ENCODE measurements at regions not wholly inside any gene's neighbourhood (a gene's known extent, or its start where the extent isn't known, plus 50 kb on each side); places are given as distances from the start of the nearest gene placed in this dataset.

GRCh38 chr9:78967596-78968217 lies 604.1 kb upstream of the TLE4 start:
- TF ChIP-seq, protein P1, sequence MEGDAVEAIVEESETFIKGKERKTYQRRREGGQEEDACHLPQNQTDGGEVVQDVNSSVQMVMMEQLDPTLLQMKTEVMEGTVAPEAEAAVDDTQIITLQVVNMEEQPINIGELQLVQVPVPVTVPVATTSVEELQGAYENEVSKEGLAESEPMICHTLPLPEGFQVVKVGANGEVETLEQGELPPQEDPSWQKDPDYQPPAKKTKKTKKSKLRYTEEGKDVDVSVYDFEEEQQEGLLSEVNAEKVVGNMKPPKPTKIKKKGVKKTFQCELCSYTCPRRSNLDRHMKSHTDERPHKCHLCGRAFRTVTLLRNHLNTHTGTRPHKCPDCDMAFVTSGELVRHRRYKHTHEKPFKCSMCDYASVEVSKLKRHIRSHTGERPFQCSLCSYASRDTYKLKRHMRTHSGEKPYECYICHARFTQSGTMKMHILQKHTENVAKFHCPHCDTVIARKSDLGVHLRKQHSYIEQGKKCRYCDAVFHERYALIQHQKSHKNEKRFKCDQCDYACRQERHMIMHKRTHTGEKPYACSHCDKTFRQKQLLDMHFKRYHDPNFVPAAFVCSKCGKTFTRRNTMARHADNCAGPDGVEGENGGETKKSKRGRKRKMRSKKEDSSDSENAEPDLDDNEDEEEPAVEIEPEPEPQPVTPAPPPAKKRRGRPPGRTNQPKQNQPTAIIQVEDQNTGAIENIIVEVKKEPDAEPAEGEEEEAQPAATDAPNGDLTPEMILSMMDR (conservative IDR thresholded peaks at IDR 0.05), result no peak
- TF ChIP-seq ZFX (IDR thresholded peaks at IDR 0.05), result no peak
